ENCODE measurements at regions not wholly inside any gene's neighbourhood (a gene's known extent, or its start where the extent isn't known, plus 50 kb on each side); places are given as distances from the start of the nearest gene placed in this dataset.

- 84 to 89% methylated on average over 2 of the region's 2 CpGs for WGBS, 2 donors
- H3K4me3 ChIP-seq: no peak overlapping the region
- no peaks in the 10 kb centered on the region for H3K27me3 ChIP-seq
- H3K4me1 ChIP-seq: no peaks in the 10 kb centered on the region
- no peak for DNase-seq (ENCODE audit: low spot score in 2 of 2)
- H3K27ac ChIP-seq: no peak overlapping the region
- H3K9me3 ChIP-seq: no peaks in the 10 kb centered on the region
- H3K36me3 ChIP-seq: no peaks in the 10 kb centered on the region
- TF ChIP-seq EP300 (IDR thresholded peaks at IDR 0.05): no peak
- TF ChIP-seq CTCF (IDR thresholded peaks at IDR 0.05): no peak
- TF ChIP-seq POLR2A (IDR thresholded peaks at IDR 0.05): no peak
These were observed 339.7 kb downstream of the RPRM start for GRCh38 chr2:153138651-153139375.

GRCh38 chr2:153136216-153136615, 342.3 kb downstream of the RPRM start:
- no peaks in the 10 kb centered on the region for H3K27me3 ChIP-seq
- no peaks in the 10 kb centered on the region for H3K36me3 ChIP-seq
- TF ChIP-seq POLR2A (IDR thresholded peaks at IDR 0.05): no peak
- TF ChIP-seq CTCF (IDR thresholded peaks at IDR 0.05): no peak
- no peak for TF ChIP-seq EP300 (IDR thresholded peaks at IDR 0.05)
- H3K9me3 ChIP-seq: no peaks in the 10 kb centered on the region
- no peak for DNase-seq (ENCODE audit: low spot score in 2 of 2)
- WGBS, 2 donors: 74% methylated on average over 2 of the region's 2 CpGs
- no peak overlapping the region for H3K27ac ChIP-seq
- H3K4me1 ChIP-seq: no peaks in the 10 kb centered on the region
- no peak overlapping the region for H3K4me3 ChIP-seq

GRCh38 chr2:153134725-153135124, 343.8 kb downstream of the RPRM start:
- DNase-seq (ENCODE audit: low spot score in 2 of 2): no peak
- H3K27ac ChIP-seq: no peak overlapping the region
- no peaks in the 10 kb centered on the region for H3K27me3 ChIP-seq
- WGBS, 2 donors: 63 to 68% methylated on average over 1 of the region's 1 CpG
- no peak overlapping the region for H3K4me3 ChIP-seq
- no peaks in the 10 kb centered on the region for H3K36me3 ChIP-seq
- no peak for TF ChIP-seq CTCF (IDR thresholded peaks at IDR 0.05)
- no peak for TF ChIP-seq EP300 (IDR thresholded peaks at IDR 0.05)
- TF ChIP-seq POLR2A (IDR thresholded peaks at IDR 0.05): no peak
- H3K9me3 ChIP-seq: no peaks in the 10 kb centered on the region
- H3K4me1 ChIP-seq: no peaks in the 10 kb centered on the region

- H3K36me3 ChIP-seq: no peaks in the 10 kb centered on the region
- TF ChIP-seq CTCF (IDR thresholded peaks at IDR 0.05) (no peak), EP300 (IDR thresholded peaks at IDR 0.05) (no peak), POLR2A (IDR thresholded peaks at IDR 0.05) (no peak)
- H3K4me3 ChIP-seq: no peak overlapping the region
- H3K27me3 ChIP-seq: no peaks in the 10 kb centered on the region
- H3K27ac ChIP-seq: no peak overlapping the region
- H3K9me3 ChIP-seq: no peaks in the 10 kb centered on the region
- WGBS, 2 donors: 81 to 82% methylated on average over 4 of the region's 4 CpGs
- no peaks in the 10 kb centered on the region for H3K4me1 ChIP-seq
- DNase-seq (ENCODE audit: low spot score in 2 of 2): no peak
These were observed 344.8 kb downstream of the RPRM start for GRCh38 chr2:153133716-153134115.

GRCh38 chr2:153132418-153132817, 346.1 kb downstream of the RPRM start:
- DNase-seq (ENCODE audit: low spot score in 2 of 2): no peak
- H3K27me3 ChIP-seq: no peaks in the 10 kb centered on the region
- WGBS, 2 donors: 58 to 76% methylated on average over 3 of the region's 3 CpGs
- no peaks in the 10 kb centered on the region for H3K9me3 ChIP-seq
- no peaks in the 10 kb centered on the region for H3K36me3 ChIP-seq
- no peak overlapping the region for H3K4me3 ChIP-seq
- H3K27ac ChIP-seq: no peak overlapping the region
- no peaks in the 10 kb centered on the region for H3K4me1 ChIP-seq
- TF ChIP-seq EP300 (IDR thresholded peaks at IDR 0.05) (no peak), POLR2A (IDR thresholded peaks at IDR 0.05) (no peak), CTCF (IDR thresholded peaks at IDR 0.05) (no peak)
